OCI-LY7 (cell line): ENCODE measurements at regions not wholly inside any gene's neighbourhood (a gene's known extent, or its start where the extent isn't known, plus 50 kb on each side); places are given as distances from the start of the nearest gene placed in this dataset.

ENCODE experiments used
- EZH2phosphoT487 ChIP-seq: fragments of 200-600 bp; sonication (generic); IDR thresholded peaks from 2 replicates; pipeline ENCODE4 v1.6.1; 2018; ENCODE audit warnings: low read depth, borderline replicate concordance, mild to moderate bottlenecking, mixed run types, antibody characterized with exemption, low read length, moderate library complexity, mixed read lengths
- TF ChIP-seq, protein P1 (sequence below): fragments of 200-600 bp; sonication (generic); conservative IDR thresholded peaks from 2 replicates; pipeline ENCODE4 v1.5.1; 2014; ENCODE audit warnings: mild to moderate bottlenecking, antibody characterized with exemption, low read length, moderate library complexity, mixed read lengths

DNA sequence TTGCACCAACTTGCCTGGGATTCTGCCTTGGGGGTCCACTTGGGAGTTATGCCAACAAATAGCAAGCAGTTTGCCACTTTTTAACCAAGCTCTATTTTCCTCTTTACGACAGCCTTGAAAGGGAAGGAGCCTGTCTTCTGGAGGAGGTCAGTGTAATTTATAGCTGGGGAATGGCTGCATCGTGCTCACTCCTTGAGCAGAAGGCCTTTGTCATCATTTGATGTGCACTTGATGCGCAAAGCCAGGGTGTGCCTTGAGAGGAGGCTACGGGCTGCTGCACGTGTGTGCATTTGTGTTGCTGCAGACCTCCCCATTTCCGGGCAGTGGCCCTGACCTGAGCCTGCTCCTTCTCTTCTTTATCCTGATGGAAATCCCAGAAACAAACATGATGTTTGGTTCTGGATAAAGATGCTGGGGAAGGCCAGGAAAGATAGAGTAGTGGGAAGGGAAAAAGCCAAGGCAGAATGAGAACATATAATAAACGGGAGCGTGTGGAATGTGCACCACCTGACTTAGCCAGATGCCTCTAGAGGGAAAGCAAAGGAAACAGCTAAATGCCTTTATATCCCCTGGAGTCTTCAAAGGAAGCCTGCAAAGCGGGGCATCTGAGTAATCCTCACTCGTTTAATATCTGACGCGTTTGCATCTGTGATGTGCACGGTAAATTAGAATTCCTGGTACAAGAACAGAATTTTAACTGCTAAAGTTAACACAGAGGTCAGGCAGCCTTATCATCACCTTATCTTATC is 68.3 kb upstream of the ZNF521 start:
- TF ChIP-seq, protein P1, sequence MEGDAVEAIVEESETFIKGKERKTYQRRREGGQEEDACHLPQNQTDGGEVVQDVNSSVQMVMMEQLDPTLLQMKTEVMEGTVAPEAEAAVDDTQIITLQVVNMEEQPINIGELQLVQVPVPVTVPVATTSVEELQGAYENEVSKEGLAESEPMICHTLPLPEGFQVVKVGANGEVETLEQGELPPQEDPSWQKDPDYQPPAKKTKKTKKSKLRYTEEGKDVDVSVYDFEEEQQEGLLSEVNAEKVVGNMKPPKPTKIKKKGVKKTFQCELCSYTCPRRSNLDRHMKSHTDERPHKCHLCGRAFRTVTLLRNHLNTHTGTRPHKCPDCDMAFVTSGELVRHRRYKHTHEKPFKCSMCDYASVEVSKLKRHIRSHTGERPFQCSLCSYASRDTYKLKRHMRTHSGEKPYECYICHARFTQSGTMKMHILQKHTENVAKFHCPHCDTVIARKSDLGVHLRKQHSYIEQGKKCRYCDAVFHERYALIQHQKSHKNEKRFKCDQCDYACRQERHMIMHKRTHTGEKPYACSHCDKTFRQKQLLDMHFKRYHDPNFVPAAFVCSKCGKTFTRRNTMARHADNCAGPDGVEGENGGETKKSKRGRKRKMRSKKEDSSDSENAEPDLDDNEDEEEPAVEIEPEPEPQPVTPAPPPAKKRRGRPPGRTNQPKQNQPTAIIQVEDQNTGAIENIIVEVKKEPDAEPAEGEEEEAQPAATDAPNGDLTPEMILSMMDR, result no peak
- TF ChIP-seq EZH2phosphoT487, result no peak
